ENCODE measurements at regions not wholly inside any gene's neighbourhood (a gene's known extent, or its start where the extent isn't known, plus 50 kb on each side); places are given as distances from the start of the nearest gene placed in this dataset.

GRCh38 chr2:219707496-219708285 lies 80.3 kb downstream of the SLC4A3 start (continued):
- TF ChIP-seq TCF7L2 (IDR thresholded peaks at IDR 0.05; ENCODE audit: borderline replicate concordance, low read depth, low read length) = peak; percentile 54; the same call in 1 of the 2 replicates
- TF ChIP-seq FEZF1 (tag by site-specific recombination; IDR thresholded peaks at IDR 0.05) = peak; percentile 88
- TF ChIP-seq ZNF837 (tag by site-specific recombination; IDR thresholded peaks at IDR 0.05) = no peak
- no peak for TF ChIP-seq ZNF148 (tag by site-specific recombination; IDR thresholded peaks at IDR 0.05; ENCODE audit: borderline replicate concordance)
- peak; percentile 60 for TF ChIP-seq ZEB2 (tag by site-specific recombination; IDR thresholded peaks at IDR 0.05)
- TF ChIP-seq ZXDB (tag by site-specific recombination; IDR thresholded peaks at IDR 0.05) = 0 out of 2 replicates have a peak, but pooled peaks have one; percentile 21
- no peak for TF ChIP-seq ZNF510 (tag by site-specific recombination; IDR thresholded peaks at IDR 0.05; ENCODE audit: insufficient replicate concordance)
- TF ChIP-seq ZNF362 (tag by site-specific recombination; IDR thresholded peaks at IDR 0.05) = 0 out of 2 replicates have a peak, but pooled peaks have one; percentile 32
- no peak for TF ChIP-seq ZNF423 (tag by site-specific recombination; IDR thresholded peaks at IDR 0.05)
- 0 out of 2 replicates have a peak, but pooled peaks have one; percentile 28 for TF ChIP-seq GFI1B (tag by site-specific recombination; IDR thresholded peaks at IDR 0.05)
- no peak for TF ChIP-seq CTCF (tag by site-specific recombination; IDR thresholded peaks at IDR 0.05)
- no peak for TF ChIP-seq ZBTB20 (tag by site-specific recombination; IDR thresholded peaks at IDR 0.05)
- TF ChIP-seq GLI2 (tag by site-specific recombination; IDR thresholded peaks at IDR 0.05; ENCODE audit: borderline replicate concordance, low read depth) = peak; percentile 35; the same call in 1 of the 2 replicates
- no peak for TF ChIP-seq ZNF76 (tag by site-specific recombination; IDR thresholded peaks at IDR 0.05; ENCODE audit: borderline replicate concordance, low read depth)
- TF ChIP-seq ZSCAN16 (tag by site-specific recombination; IDR thresholded peaks at IDR 0.05) = no peak
- no peak for TF ChIP-seq ZNF354C (tag by site-specific recombination; IDR thresholded peaks at IDR 0.05; ENCODE audit: borderline replicate concordance, low read depth)
- no peak for TF ChIP-seq ZNF426 (tag by site-specific recombination; IDR thresholded peaks at IDR 0.05)
- no peak for TF ChIP-seq ZNF132 (tag by site-specific recombination; IDR thresholded peaks at IDR 0.05; ENCODE audit: borderline replicate concordance)
- TF ChIP-seq ZSCAN18 (tag by site-specific recombination; IDR thresholded peaks at IDR 0.05) = no peak
- TF ChIP-seq ZNF175 (tag by site-specific recombination; IDR thresholded peaks at IDR 0.05) = no peak
- no peak for TF ChIP-seq ZBTB11 (tag by site-specific recombination; conservative IDR thresholded peaks at IDR 0.05; ENCODE audit: low read depth)
- TF ChIP-seq KLF16 (tag by site-specific recombination; IDR thresholded peaks at IDR 0.05) = no peak
- TF ChIP-seq SP2 (tag by site-specific recombination; IDR thresholded peaks at IDR 0.05) = no peak; the same call in 1 of the 2 replicates
- TF ChIP-seq ZNF747 (tag by site-specific recombination; IDR thresholded peaks at IDR 0.05) = no peak
- TF ChIP-seq PRDM10 (tag by site-specific recombination; IDR thresholded peaks at IDR 0.05) = no peak
